ENCODE measurements at regions not wholly inside any gene's neighbourhood (a gene's known extent, or its start where the extent isn't known, plus 50 kb on each side); places are given as distances from the start of the nearest gene placed in this dataset.
"Not testable (repeated sequence)": the region's sequence is repeated elsewhere in the genome, so short reads cannot be mapped to it uniquely, and the experiment has no call there.

- POLR2A ChIA-PET; H3K4me3 ChIP-seq (ENCODE audit: control insufficient read depth in 1 of 7, extremely low read depth in 1 of 7, insufficient read depth in 4 of 7, low read depth in 2 of 7, low read length in 6 of 7); CTCF ChIA-PET; H3K27ac ChIP-seq (ENCODE audit: insufficient read depth in 1 of 2, low read depth in 1 of 2, low read length in 2 of 2, poor library complexity in 1 of 2, severe bottlenecking in 2 of 2); DNase-seq; H3K36me3 ChIP-seq (ENCODE audit: control insufficient read depth in 4 of 4, insufficient read depth in 4 of 4, low read length in 3 of 4); H3K9me3 ChIP-seq (ENCODE audit: control extremely low read depth in 1 of 5, control insufficient read depth in 4 of 5, insufficient read depth in 2 of 5, low read depth in 1 of 5, low read length in 4 of 5); H3K27me3 ChIP-seq (replicated peaks in 2 of 5; ENCODE audit: control insufficient read depth in 4 of 5, insufficient read depth in 5 of 5, low read length in 4 of 5); H3K4me1 ChIP-seq (ENCODE audit: control extremely low read depth in 1 of 4, control insufficient read depth in 4 of 4, insufficient read depth in 4 of 4, low read length in 3 of 4): not testable (repeated sequence)
- no CpG with 5 or more reads among the region's 1 CpG for WGBS (ENCODE audit: insufficient coverage)
Measured at GRCh38 chr5:54377339-54377738, 67.0 kb upstream of the ARL15 start.

- H3K27me3 ChIP-seq (replicated peaks in 2 of 5; ENCODE audit: control insufficient read depth in 4 of 5, insufficient read depth in 5 of 5, low read length in 4 of 5) = no peaks in the 10 kb centered on the region
- H3K4me3 ChIP-seq (ENCODE audit: control insufficient read depth in 1 of 7, extremely low read depth in 1 of 7, insufficient read depth in 4 of 7, low read depth in 2 of 7, low read length in 6 of 7) = no peak overlapping the region
- DNase-seq = no peak
- CTCF ChIA-PET = no interaction called here
- H3K27ac ChIP-seq (ENCODE audit: insufficient read depth in 1 of 2, low read depth in 1 of 2, low read length in 2 of 2, poor library complexity in 1 of 2, severe bottlenecking in 2 of 2) = no peak overlapping the region
- peaks cover 0 to 4% (median 0%) of the 10 kb centered on the region in 5 experiments for H3K9me3 ChIP-seq (ENCODE audit: control extremely low read depth in 1 of 5, control insufficient read depth in 4 of 5, insufficient read depth in 2 of 5, low read depth in 1 of 5, low read length in 4 of 5)
- no peaks in the 10 kb centered on the region for H3K4me1 ChIP-seq (ENCODE audit: control extremely low read depth in 1 of 4, control insufficient read depth in 4 of 4, insufficient read depth in 4 of 4, low read length in 3 of 4)
- POLR2A ChIA-PET = no interaction called here
- no peaks in the 10 kb centered on the region for H3K36me3 ChIP-seq (ENCODE audit: control insufficient read depth in 4 of 4, insufficient read depth in 4 of 4, low read length in 3 of 4)
Measured at GRCh38 chr5:54370982-54371381, 60.6 kb upstream of the ARL15 start.

GRCh38 chr5:54367844-54368243, 57.5 kb upstream of the ARL15 start:
- no peaks in the 10 kb centered on the region for H3K27me3 ChIP-seq (replicated peaks in 2 of 5; ENCODE audit: control insufficient read depth in 4 of 5, insufficient read depth in 5 of 5, low read length in 4 of 5)
- no peaks in the 10 kb centered on the region for H3K36me3 ChIP-seq (ENCODE audit: control insufficient read depth in 4 of 4, insufficient read depth in 4 of 4, low read length in 3 of 4)
- no peaks in the 10 kb centered on the region for H3K9me3 ChIP-seq (ENCODE audit: control extremely low read depth in 1 of 5, control insufficient read depth in 4 of 5, insufficient read depth in 2 of 5, low read depth in 1 of 5, low read length in 4 of 5)
- no peak overlapping the region for H3K27ac ChIP-seq (ENCODE audit: insufficient read depth in 1 of 2, low read depth in 1 of 2, low read length in 2 of 2, poor library complexity in 1 of 2, severe bottlenecking in 2 of 2)
- no peaks in the 10 kb centered on the region for H3K4me1 ChIP-seq (ENCODE audit: control extremely low read depth in 1 of 4, control insufficient read depth in 4 of 4, insufficient read depth in 4 of 4, low read length in 3 of 4)
- 89% methylated on average over 1 of the region's 1 CpG for WGBS (ENCODE audit: insufficient coverage)
- ChIA-PET CTCF (no interaction called here), POLR2A (no interaction called here)
- H3K4me3 ChIP-seq (ENCODE audit: control insufficient read depth in 1 of 7, extremely low read depth in 1 of 7, insufficient read depth in 4 of 7, low read depth in 2 of 7, low read length in 6 of 7) = no peak overlapping the region
- DNase-seq = no peak

- H3K36me3 ChIP-seq (ENCODE audit: control insufficient read depth in 4 of 4, insufficient read depth in 4 of 4, low read length in 3 of 4) = no peaks in the 10 kb centered on the region
- no peak overlapping the region for H3K27ac ChIP-seq (ENCODE audit: insufficient read depth in 1 of 2, low read depth in 1 of 2, low read length in 2 of 2, poor library complexity in 1 of 2, severe bottlenecking in 2 of 2)
- no peak for DNase-seq
- no peaks in the 10 kb centered on the region for H3K27me3 ChIP-seq (replicated peaks in 2 of 5; ENCODE audit: control insufficient read depth in 4 of 5, insufficient read depth in 5 of 5, low read length in 4 of 5)
- H3K4me1 ChIP-seq (ENCODE audit: control extremely low read depth in 1 of 4, control insufficient read depth in 4 of 4, insufficient read depth in 4 of 4, low read length in 3 of 4) = no peaks in the 10 kb centered on the region
- ChIA-PET CTCF (no interaction called here), POLR2A (no interaction called here)
- H3K9me3 ChIP-seq (ENCODE audit: control extremely low read depth in 1 of 5, control insufficient read depth in 4 of 5, insufficient read depth in 2 of 5, low read depth in 1 of 5, low read length in 4 of 5) = no peaks in the 10 kb centered on the region
- H3K4me3 ChIP-seq (ENCODE audit: control insufficient read depth in 1 of 7, extremely low read depth in 1 of 7, insufficient read depth in 4 of 7, low read depth in 2 of 7, low read length in 6 of 7) = no peak overlapping the region
Measured at GRCh38 chr5:54366707-54367106, 56.3 kb upstream of the ARL15 start.

GRCh38 chr5:54363669-54364068, 53.3 kb upstream of the ARL15 start:
- no peak for DNase-seq
- Histone ChIP-seq H3K4me1 (ENCODE audit: control extremely low read depth in 1 of 4, control insufficient read depth in 4 of 4, insufficient read depth in 4 of 4, low read length in 3 of 4) (no peaks in the 10 kb centered on the region), H3K9me3 (ENCODE audit: control extremely low read depth in 1 of 5, control insufficient read depth in 4 of 5, insufficient read depth in 2 of 5, low read depth in 1 of 5, low read length in 4 of 5) (no peaks in the 10 kb centered on the region), H3K36me3 (ENCODE audit: control insufficient read depth in 4 of 4, insufficient read depth in 4 of 4, low read length in 3 of 4) (no peaks in the 10 kb centered on the region), H3K4me3 (ENCODE audit: control insufficient read depth in 1 of 7, extremely low read depth in 1 of 7, insufficient read depth in 4 of 7, low read depth in 2 of 7, low read length in 6 of 7) (no peak overlapping the region), H3K27ac (ENCODE audit: insufficient read depth in 1 of 2, low read depth in 1 of 2, low read length in 2 of 2, poor library complexity in 1 of 2, severe bottlenecking in 2 of 2) (no peak overlapping the region), H3K27me3 (replicated peaks in 2 of 5; ENCODE audit: control insufficient read depth in 4 of 5, insufficient read depth in 5 of 5, low read length in 4 of 5) (no peaks in the 10 kb centered on the region)
- CTCF ChIA-PET = interaction anchor here (1.0 kb wide), 1 partner anchor 10 kb away, joined by 3 read pairs; no protein-coding TSS in a partner anchor
- POLR2A ChIA-PET = no interaction called here

GRCh38 chr5:54362992-54363625, 52.7 kb upstream of the ARL15 start:
- no peaks in the 10 kb centered on the region for H3K27me3 ChIP-seq (replicated peaks in 2 of 5; ENCODE audit: control insufficient read depth in 4 of 5, insufficient read depth in 5 of 5, low read length in 4 of 5)
- POLR2A ChIA-PET = no interaction called here

GRCh38 chr5:54362434-54362833, 52.1 kb upstream of the ARL15 start:
- POLR2A ChIA-PET = no interaction called here
- no peak overlapping the region for H3K4me3 ChIP-seq (ENCODE audit: control insufficient read depth in 1 of 7, extremely low read depth in 1 of 7, insufficient read depth in 4 of 7, low read depth in 2 of 7, low read length in 6 of 7)
- peaks cover 0 to 7% (median 3%) of the 10 kb centered on the region in 4 experiments for H3K4me1 ChIP-seq (ENCODE audit: control extremely low read depth in 1 of 4, control insufficient read depth in 4 of 4, insufficient read depth in 4 of 4, low read length in 3 of 4)
- no peaks in the 10 kb centered on the region for H3K27me3 ChIP-seq (replicated peaks in 2 of 5; ENCODE audit: control insufficient read depth in 4 of 5, insufficient read depth in 5 of 5, low read length in 4 of 5)
- no peaks in the 10 kb centered on the region for H3K9me3 ChIP-seq (ENCODE audit: control extremely low read depth in 1 of 5, control insufficient read depth in 4 of 5, insufficient read depth in 2 of 5, low read depth in 1 of 5, low read length in 4 of 5)
- CTCF ChIA-PET = no interaction called here
- H3K27ac ChIP-seq (ENCODE audit: insufficient read depth in 1 of 2, low read depth in 1 of 2, low read length in 2 of 2, poor library complexity in 1 of 2, severe bottlenecking in 2 of 2) = no peak overlapping the region
- no peak for DNase-seq
- WGBS (ENCODE audit: insufficient coverage) = no CpG with 5 or more reads among the region's 2 CpGs
- H3K36me3 ChIP-seq (ENCODE audit: control insufficient read depth in 4 of 4, insufficient read depth in 4 of 4, low read length in 3 of 4) = no peaks in the 10 kb centered on the region

More at GRCh38 chr5:54362992-54363625, 52.7 kb upstream of the ARL15 start:
- Histone ChIP-seq H3K4me1 (ENCODE audit: control extremely low read depth in 1 of 4, control insufficient read depth in 4 of 4, insufficient read depth in 4 of 4, low read length in 3 of 4) (peaks cover 0 to 1% (median 0%) of the 10 kb centered on the region in 4 experiments), H3K36me3 (ENCODE audit: control insufficient read depth in 4 of 4, insufficient read depth in 4 of 4, low read length in 3 of 4) (no peaks in the 10 kb centered on the region), H3K9me3 (ENCODE audit: control extremely low read depth in 1 of 5, control insufficient read depth in 4 of 5, insufficient read depth in 2 of 5, low read depth in 1 of 5, low read length in 4 of 5) (no peaks in the 10 kb centered on the region), H3K4me3 (ENCODE audit: control insufficient read depth in 1 of 7, extremely low read depth in 1 of 7, insufficient read depth in 4 of 7, low read depth in 2 of 7, low read length in 6 of 7) (no peak overlapping the region), H3K27ac (ENCODE audit: insufficient read depth in 1 of 2, low read depth in 1 of 2, low read length in 2 of 2, poor library complexity in 1 of 2, severe bottlenecking in 2 of 2) (no peak overlapping the region)
- CTCF ChIA-PET = interaction anchor here (1.0 kb wide), 1 partner anchor 10 kb away, joined by 3 read pairs; no protein-coding TSS in a partner anchor
- DNase-seq = no peak
